Endothelial cell of umbilical vein (primary cell): ENCODE measurements at regions not wholly inside any gene's neighbourhood (a gene's known extent, or its start where the extent isn't known, plus 50 kb on each side); places are given as distances from the start of the nearest gene placed in this dataset.

ENCODE experiments used
- EZH2 ChIP-seq: IDR thresholded peaks from 2 replicates; pipeline ENCODE4 v1.6.1; 2012; ENCODE audit warnings: borderline replicate concordance, low read depth, mild to moderate bottlenecking, moderate library complexity, low read length, inconsistent platforms; ENCODE audit not compliant: severe bottlenecking
- FOS ChIP-seq: IDR thresholded peaks from 2 replicates; pipeline ENCODE4 v1.6.1; 2011; ENCODE audit warnings: mild to moderate bottlenecking, low read length, moderate library complexity, borderline replicate concordance; ENCODE audit not compliant: insufficient read depth
- JUN ChIP-seq: IDR thresholded peaks from 2 replicates; pipeline ENCODE4 v1.6.1; 2011; ENCODE audit warnings: borderline replicate concordance, low read depth; ENCODE audit not compliant: insufficient read length, insufficient read depth
- MYC ChIP-seq: IDR thresholded peaks from one replicate; pipeline ENCODE4 v1.6.1; 2011; ENCODE audit warnings: mild to moderate bottlenecking, low read depth, low read length
- POLR2A ChIP-seq: IDR thresholded peaks from 2 replicates; pipeline ENCODE4 v1.6.1; 2012; ENCODE audit warnings: low read depth, mild to moderate bottlenecking, control low read depth, low read length
- POLR2AphosphoS5 ChIP-seq: IDR thresholded peaks from 2 replicates; pipeline ENCODE4 v1.6.1; 2012; ENCODE audit warnings: low read depth, mild to moderate bottlenecking, control low read depth, low read length, moderate library complexity; ENCODE audit not compliant: insufficient read depth
- TF ChIP-seq, protein P1 (sequence below), 2 donors: IDR thresholded peaks; 1 replicate in 1 of 2; 2 replicates in 1 of 2; pipeline ENCODE4 v1.5.1; 2011; ENCODE audit warnings: low read length in 2 of 2, mild to moderate bottlenecking in 2 of 2, moderate library complexity in 2 of 2, control low read depth in 1 of 2, inconsistent platforms in 1 of 2, low read depth in 1 of 2; ENCODE audit not compliant: insufficient read depth in 1 of 2; ENCODE audit errors: extremely low read depth in 1 of 2
- TF ChIP-seq, protein P2 (sequence below): IDR thresholded peaks from 2 replicates; pipeline ENCODE4 v1.6.1; 2011; ENCODE audit not compliant: insufficient read depth, insufficient read length

DNA sequence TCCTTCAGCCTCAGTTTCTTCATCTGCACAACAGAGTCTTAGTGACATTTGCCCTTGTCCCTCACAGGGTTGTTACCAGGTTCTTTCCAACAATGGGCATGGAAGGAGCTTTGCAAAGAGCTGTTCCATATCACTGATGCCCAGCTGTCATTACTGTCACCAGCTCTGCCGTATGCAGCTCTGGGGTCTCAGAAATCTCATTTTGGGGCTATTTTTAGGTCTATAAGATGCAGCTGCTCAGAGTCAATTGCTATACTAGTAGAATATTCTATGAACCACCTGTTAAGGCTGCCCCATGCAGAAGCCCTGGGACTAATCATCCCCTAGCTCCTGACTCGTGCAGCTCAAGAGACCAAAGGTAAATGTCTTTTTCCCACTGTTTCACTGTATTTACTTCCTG lies 105.1 kb upstream of the TNPO1 start:
- TF ChIP-seq POLR2A = no peak
- TF ChIP-seq, protein P1, sequence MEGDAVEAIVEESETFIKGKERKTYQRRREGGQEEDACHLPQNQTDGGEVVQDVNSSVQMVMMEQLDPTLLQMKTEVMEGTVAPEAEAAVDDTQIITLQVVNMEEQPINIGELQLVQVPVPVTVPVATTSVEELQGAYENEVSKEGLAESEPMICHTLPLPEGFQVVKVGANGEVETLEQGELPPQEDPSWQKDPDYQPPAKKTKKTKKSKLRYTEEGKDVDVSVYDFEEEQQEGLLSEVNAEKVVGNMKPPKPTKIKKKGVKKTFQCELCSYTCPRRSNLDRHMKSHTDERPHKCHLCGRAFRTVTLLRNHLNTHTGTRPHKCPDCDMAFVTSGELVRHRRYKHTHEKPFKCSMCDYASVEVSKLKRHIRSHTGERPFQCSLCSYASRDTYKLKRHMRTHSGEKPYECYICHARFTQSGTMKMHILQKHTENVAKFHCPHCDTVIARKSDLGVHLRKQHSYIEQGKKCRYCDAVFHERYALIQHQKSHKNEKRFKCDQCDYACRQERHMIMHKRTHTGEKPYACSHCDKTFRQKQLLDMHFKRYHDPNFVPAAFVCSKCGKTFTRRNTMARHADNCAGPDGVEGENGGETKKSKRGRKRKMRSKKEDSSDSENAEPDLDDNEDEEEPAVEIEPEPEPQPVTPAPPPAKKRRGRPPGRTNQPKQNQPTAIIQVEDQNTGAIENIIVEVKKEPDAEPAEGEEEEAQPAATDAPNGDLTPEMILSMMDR (IDR thresholded peaks at IDR 0.05; ENCODE audit: extremely low read depth in 1 of 2, insufficient read depth in 1 of 2, low read depth in 1 of 2, low read length in 2 of 2) = no peak
- TF ChIP-seq, protein P2, sequence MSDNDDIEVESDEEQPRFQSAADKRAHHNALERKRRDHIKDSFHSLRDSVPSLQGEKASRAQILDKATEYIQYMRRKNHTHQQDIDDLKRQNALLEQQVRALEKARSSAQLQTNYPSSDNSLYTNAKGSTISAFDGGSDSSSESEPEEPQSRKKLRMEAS = no peak
- TF ChIP-seq EZH2 = no peak
- no peak for TF ChIP-seq POLR2AphosphoS5
- TF ChIP-seq MYC = no peak
- no peak for TF ChIP-seq JUN
- no peak for TF ChIP-seq FOS
